Transverse colon (tissue), 4 donors: ENCODE measurements at regions not wholly inside any gene's neighbourhood (a gene's known extent, or its start where the extent isn't known, plus 50 kb on each side); places are given as distances from the start of the nearest gene placed in this dataset.

Experiments
- EP300 ChIP-seq: sonication (generic); formaldehyde crosslinking; IDR thresholded peaks from one replicate; pipeline ENCODE4 v1.6.1; 2017; ENCODE audit warnings: antibody characterized with exemption, low read depth
- POLR2A ChIP-seq: fragments of 450-650 bp; IDR thresholded peaks from one replicate; pipeline ENCODE4 v1.6.1; 2016; ENCODE audit warnings: antibody characterized with exemption, mild to moderate bottlenecking, moderate library complexity
- POLR2AphosphoS5 ChIP-seq, 3 donors: sonication (generic); formaldehyde crosslinking; IDR thresholded peaks; one replicate each; pipeline ENCODE4 v1.6.1; 2016; ENCODE audit warnings: antibody characterized with exemption in 3 of 3
- TF ChIP-seq, protein P1 (sequence below), 5 experiments: fragments of 200-600 bp in 3 of 5; fragments of 450-650 bp in 2 of 5; sonication (generic) in 3 of 5; IDR thresholded peaks; 1 replicate in 2 of 5; 2 replicates in 3 of 5; pipeline ENCODE4 v1.5.1; 2016 to 2017; ENCODE audit warnings: antibody characterized with exemption in 5 of 5, inconsistent platforms in 3 of 5, mild to moderate bottlenecking in 2 of 5, moderate library complexity in 1 of 5

DNA sequence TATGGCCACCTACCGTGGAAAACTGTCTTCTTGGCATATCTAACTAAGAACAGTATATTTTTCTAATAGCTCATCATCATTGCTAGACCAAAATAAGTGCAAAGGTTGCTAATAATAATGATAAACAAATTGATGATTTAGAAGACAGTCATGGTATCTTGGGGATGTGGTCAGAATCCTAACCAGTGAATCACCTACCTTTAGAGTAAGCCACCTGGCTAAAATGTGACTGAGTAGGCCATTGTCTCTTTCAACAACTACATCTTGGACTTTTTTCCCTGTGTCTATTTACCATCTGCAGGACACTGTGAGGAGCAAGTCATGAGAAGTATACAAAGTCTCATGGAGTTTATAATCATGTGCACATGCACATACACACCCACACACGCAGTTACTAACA, 273.5 kb upstream of the SEMA6D start:
- TF ChIP-seq, protein P1, sequence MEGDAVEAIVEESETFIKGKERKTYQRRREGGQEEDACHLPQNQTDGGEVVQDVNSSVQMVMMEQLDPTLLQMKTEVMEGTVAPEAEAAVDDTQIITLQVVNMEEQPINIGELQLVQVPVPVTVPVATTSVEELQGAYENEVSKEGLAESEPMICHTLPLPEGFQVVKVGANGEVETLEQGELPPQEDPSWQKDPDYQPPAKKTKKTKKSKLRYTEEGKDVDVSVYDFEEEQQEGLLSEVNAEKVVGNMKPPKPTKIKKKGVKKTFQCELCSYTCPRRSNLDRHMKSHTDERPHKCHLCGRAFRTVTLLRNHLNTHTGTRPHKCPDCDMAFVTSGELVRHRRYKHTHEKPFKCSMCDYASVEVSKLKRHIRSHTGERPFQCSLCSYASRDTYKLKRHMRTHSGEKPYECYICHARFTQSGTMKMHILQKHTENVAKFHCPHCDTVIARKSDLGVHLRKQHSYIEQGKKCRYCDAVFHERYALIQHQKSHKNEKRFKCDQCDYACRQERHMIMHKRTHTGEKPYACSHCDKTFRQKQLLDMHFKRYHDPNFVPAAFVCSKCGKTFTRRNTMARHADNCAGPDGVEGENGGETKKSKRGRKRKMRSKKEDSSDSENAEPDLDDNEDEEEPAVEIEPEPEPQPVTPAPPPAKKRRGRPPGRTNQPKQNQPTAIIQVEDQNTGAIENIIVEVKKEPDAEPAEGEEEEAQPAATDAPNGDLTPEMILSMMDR (IDR thresholded peaks at IDR 0.05) = no peak
- TF ChIP-seq POLR2A (no peak), EP300 (no peak), POLR2AphosphoS5 (IDR thresholded peaks at IDR 0.05) (no peak)
